WTC11 (cell line): ENCODE measurements at regions not wholly inside any gene's neighbourhood (a gene's known extent, or its start where the extent isn't known, plus 50 kb on each side); places are given as distances from the start of the nearest gene placed in this dataset.

Experiments used
- FOXP1 ChIP-seq: sonication (generic); formaldehyde crosslinking; IDR thresholded peaks from 2 replicates; pipeline ENCODE4 v1.8.0; 2022; ENCODE audit warnings: missing genetic modification reagents, mild to moderate bottlenecking, moderate library complexity, borderline replicate concordance
- IRF1 ChIP-seq: sonication (generic); formaldehyde crosslinking; IDR thresholded peaks from 2 replicates; pipeline ENCODE4 v1.8.0; 2023; ENCODE audit warnings: missing genetic modification reagents
- MXD4 ChIP-seq: fragments of 250-450 bp; sonication (Bioruptor Pico); IDR thresholded peaks from 2 replicates; pipeline ENCODE4 v1.8.0; 2021; ENCODE audit warnings: mild to moderate bottlenecking, moderate library complexity, borderline replicate concordance
- TF ChIP-seq, protein P1 (sequence below): fragments of 200-600 bp; IDR thresholded peaks from 2 replicates; pipeline ENCODE4 v1.8.0; 2022; ENCODE audit warnings: antibody characterized with exemption
- TF ChIP-seq, protein P2 (sequence below): sonication (generic); formaldehyde crosslinking; conservative IDR thresholded peaks from 2 replicates; pipeline ENCODE4 v1.8.1; 2023; ENCODE audit warnings: mild to moderate bottlenecking, low read depth, missing genetic modification reagents, moderate library complexity
- TF ChIP-seq, protein P3 (sequence below): sonication (generic); formaldehyde crosslinking; conservative IDR thresholded peaks from 2 replicates; pipeline ENCODE4 v1.8.1; 2022; ENCODE audit warnings: mild to moderate bottlenecking, missing genetic modification reagents

GRCh38 chrX:107396783-107397182 is 52.7 kb upstream of the FRMPD3 start:
- TF ChIP-seq, protein P1, sequence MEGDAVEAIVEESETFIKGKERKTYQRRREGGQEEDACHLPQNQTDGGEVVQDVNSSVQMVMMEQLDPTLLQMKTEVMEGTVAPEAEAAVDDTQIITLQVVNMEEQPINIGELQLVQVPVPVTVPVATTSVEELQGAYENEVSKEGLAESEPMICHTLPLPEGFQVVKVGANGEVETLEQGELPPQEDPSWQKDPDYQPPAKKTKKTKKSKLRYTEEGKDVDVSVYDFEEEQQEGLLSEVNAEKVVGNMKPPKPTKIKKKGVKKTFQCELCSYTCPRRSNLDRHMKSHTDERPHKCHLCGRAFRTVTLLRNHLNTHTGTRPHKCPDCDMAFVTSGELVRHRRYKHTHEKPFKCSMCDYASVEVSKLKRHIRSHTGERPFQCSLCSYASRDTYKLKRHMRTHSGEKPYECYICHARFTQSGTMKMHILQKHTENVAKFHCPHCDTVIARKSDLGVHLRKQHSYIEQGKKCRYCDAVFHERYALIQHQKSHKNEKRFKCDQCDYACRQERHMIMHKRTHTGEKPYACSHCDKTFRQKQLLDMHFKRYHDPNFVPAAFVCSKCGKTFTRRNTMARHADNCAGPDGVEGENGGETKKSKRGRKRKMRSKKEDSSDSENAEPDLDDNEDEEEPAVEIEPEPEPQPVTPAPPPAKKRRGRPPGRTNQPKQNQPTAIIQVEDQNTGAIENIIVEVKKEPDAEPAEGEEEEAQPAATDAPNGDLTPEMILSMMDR = no peak
- TF ChIP-seq FOXP1 (CRISPR knock-in tag) (no peak), MXD4 (no peak), IRF1 (CRISPR knock-in tag) (no peak)
- TF ChIP-seq, protein P2, sequence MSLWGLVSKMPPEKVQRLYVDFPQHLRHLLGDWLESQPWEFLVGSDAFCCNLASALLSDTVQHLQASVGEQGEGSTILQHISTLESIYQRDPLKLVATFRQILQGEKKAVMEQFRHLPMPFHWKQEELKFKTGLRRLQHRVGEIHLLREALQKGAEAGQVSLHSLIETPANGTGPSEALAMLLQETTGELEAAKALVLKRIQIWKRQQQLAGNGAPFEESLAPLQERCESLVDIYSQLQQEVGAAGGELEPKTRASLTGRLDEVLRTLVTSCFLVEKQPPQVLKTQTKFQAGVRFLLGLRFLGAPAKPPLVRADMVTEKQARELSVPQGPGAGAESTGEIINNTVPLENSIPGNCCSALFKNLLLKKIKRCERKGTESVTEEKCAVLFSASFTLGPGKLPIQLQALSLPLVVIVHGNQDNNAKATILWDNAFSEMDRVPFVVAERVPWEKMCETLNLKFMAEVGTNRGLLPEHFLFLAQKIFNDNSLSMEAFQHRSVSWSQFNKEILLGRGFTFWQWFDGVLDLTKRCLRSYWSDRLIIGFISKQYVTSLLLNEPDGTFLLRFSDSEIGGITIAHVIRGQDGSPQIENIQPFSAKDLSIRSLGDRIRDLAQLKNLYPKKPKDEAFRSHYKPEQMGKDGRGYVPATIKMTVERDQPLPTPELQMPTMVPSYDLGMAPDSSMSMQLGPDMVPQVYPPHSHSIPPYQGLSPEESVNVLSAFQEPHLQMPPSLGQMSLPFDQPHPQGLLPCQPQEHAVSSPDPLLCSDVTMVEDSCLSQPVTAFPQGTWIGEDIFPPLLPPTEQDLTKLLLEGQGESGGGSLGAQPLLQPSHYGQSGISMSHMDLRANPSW (CRISPR knock-in tag) = no peak
- TF ChIP-seq, protein P3, sequence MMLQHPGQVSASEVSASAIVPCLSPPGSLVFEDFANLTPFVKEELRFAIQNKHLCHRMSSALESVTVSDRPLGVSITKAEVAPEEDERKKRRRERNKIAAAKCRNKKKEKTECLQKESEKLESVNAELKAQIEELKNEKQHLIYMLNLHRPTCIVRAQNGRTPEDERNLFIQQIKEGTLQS (CRISPR knock-in tag) = no peak
